Neural cell (in vitro differentiated cells): ENCODE measurements at regions not wholly inside any gene's neighbourhood (a gene's known extent, or its start where the extent isn't known, plus 50 kb on each side); places are given as distances from the start of the nearest gene placed in this dataset.

Experiments used
- H2AFZ ChIP-seq: fragments of 200-600, 300-800 bp; sonication (generic), shearing (Covaris generic); 2 replicates; pipeline ENCODE4 v1.6.0; 2014; ENCODE audit warnings: low read depth, mild to moderate bottlenecking, antibody characterized with exemption, low read length, moderate library complexity
- H3F3A ChIP-seq: fragments of 200-600 bp; shearing (Covaris generic); 2 replicates; pipeline ENCODE4 v1.6.1; 2016; ENCODE audit warnings: mild to moderate bottlenecking, moderate library complexity, mixed read lengths, antibody characterized with exemption, low read length; ENCODE audit not compliant: insufficient read depth, poor library complexity, severe bottlenecking
- H3K27ac ChIP-seq: fragments of 200-600, 300-800 bp; sonication (generic), shearing (Covaris generic); 2 replicates; pipeline ENCODE4 v1.5.1; 2014; ENCODE audit warnings: mild to moderate bottlenecking, low read length, moderate library complexity
- H3K27me3 ChIP-seq: fragments of 300-800, 200-600 bp; sonication (generic), shearing (Covaris generic); 2 replicates; pipeline ENCODE4 v1.6.0; 2014; ENCODE audit warnings: mild to moderate bottlenecking, low read depth, low read length, moderate library complexity; ENCODE audit not compliant: insufficient read depth
- H3K36me3 ChIP-seq: fragments of 300-800, 200-600 bp; sonication (generic), shearing (Covaris generic); 2 replicates; pipeline ENCODE4 v1.5.1; 2014; ENCODE audit warnings: mild to moderate bottlenecking, antibody characterized with exemption, low read length, moderate library complexity; ENCODE audit not compliant: insufficient read depth
- H3K4me2 ChIP-seq: fragments of 300-800, 200-600 bp; sonication (generic), shearing (Covaris generic); 2 replicates; pipeline ENCODE4 v1.6.0; 2014; ENCODE audit warnings: mild to moderate bottlenecking, low read length
- H3K4me3 ChIP-seq: fragments of 300-800, 200-600 bp; sonication (generic), shearing (Covaris generic); 2 replicates; pipeline ENCODE4 v1.5.1; 2014; ENCODE audit warnings: mild to moderate bottlenecking, low read length, moderate library complexity
- H3K79me2 ChIP-seq: fragments of 200-600 bp; shearing (Covaris generic); replicated peaks from 2 replicates; pipeline ENCODE4 v1.6.0; 2014; ENCODE audit warnings: mild to moderate bottlenecking, low read length, moderate library complexity; ENCODE audit not compliant: insufficient read depth
- H3K9ac ChIP-seq: fragments of 300-800, 200-600 bp; sonication (generic), shearing (Covaris generic); 2 replicates; pipeline ENCODE4 v1.6.1; 2016; ENCODE audit warnings: mild to moderate bottlenecking, low read length, mixed read lengths
- H3K9me2 ChIP-seq: fragments of 200-600 bp; shearing (Covaris generic); 2 replicates; pipeline ENCODE4 v1.6.1; 2016; ENCODE audit warnings: mild to moderate bottlenecking, low read length, mixed read lengths; ENCODE audit not compliant: insufficient read depth
- H3K9me3 ChIP-seq: fragments of 200-600, 300-800 bp; sonication (generic), shearing (Covaris generic); 2 replicates; pipeline ENCODE4 v1.6.1; 2016; ENCODE audit warnings: mild to moderate bottlenecking, mixed run types, low read length, moderate library complexity, mixed read lengths
- H4K20me1 ChIP-seq: fragments of 200-600 bp; shearing (Covaris generic); 2 replicates; pipeline ENCODE4 v1.6.1; 2016; ENCODE audit warnings: mild to moderate bottlenecking, mixed run types; ENCODE audit not compliant: insufficient read depth
- CTCF ChIP-seq: fragments of 450-650 bp; IDR thresholded peaks from 2 replicates; pipeline ENCODE4 v1.5.1; 2014; ENCODE audit warnings: antibody characterized with exemption, mild to moderate bottlenecking, moderate library complexity; ENCODE audit not compliant: poor library complexity, severe bottlenecking
- EP300 ChIP-seq: fragments of 450-650 bp; conservative IDR thresholded peaks from 2 replicates; pipeline ENCODE4 v1.6.1; 2014; ENCODE audit warnings: antibody characterized with exemption, mild to moderate bottlenecking, moderate library complexity; ENCODE audit not compliant: poor library complexity, severe bottlenecking
- EZH2 ChIP-seq: fragments of 200-600, 300-800 bp; shearing (Covaris generic), sonication (generic); IDR thresholded peaks from 2 replicates; pipeline ENCODE4 v1.6.1; 2014; ENCODE audit warnings: antibody characterized with exemption, low read length, borderline replicate concordance, mild to moderate bottlenecking; ENCODE audit not compliant: insufficient read depth, poor library complexity, severe bottlenecking
- MXI1 ChIP-seq: fragments of 450-650 bp; conservative IDR thresholded peaks from 2 replicates; pipeline ENCODE4 v1.6.1; 2014; ENCODE audit warnings: antibody characterized with exemption, mild to moderate bottlenecking; ENCODE audit not compliant: poor library complexity, severe bottlenecking
- POLR2AphosphoS5 ChIP-seq: IDR thresholded peaks from 2 replicates; pipeline ENCODE4 v1.6.1; 2012
- RAD21 ChIP-seq: fragments of 450-650 bp; conservative IDR thresholded peaks from 2 replicates; pipeline ENCODE4 v1.6.1; 2014; ENCODE audit warnings: antibody characterized with exemption, mild to moderate bottlenecking, moderate library complexity
- REST ChIP-seq: IDR thresholded peaks from 2 replicates; pipeline ENCODE4 v1.6.1; 2012; ENCODE audit warnings: borderline replicate concordance
- SMC3 ChIP-seq: fragments of 450-650 bp; conservative IDR thresholded peaks from 2 replicates; pipeline ENCODE4 v1.6.1; 2014; ENCODE audit warnings: antibody characterized with exemption, mild to moderate bottlenecking, moderate library complexity; ENCODE audit not compliant: poor library complexity
- TAF1 ChIP-seq: IDR thresholded peaks from 2 replicates; pipeline ENCODE4 v1.6.1; 2012; ENCODE audit warnings: low read depth

GRCh38 chr1:83000286-83000685, 998.6 kb downstream of the TTLL7 start:
- TF ChIP-seq POLR2AphosphoS5 (no peak), CTCF (no peak), TAF1 (no peak), RAD21 (no peak), SMC3 (no peak), EZH2 (no peak), REST (no peak)

GRCh38 chr1:82995951-82996350, 1003.0 kb downstream of the TTLL7 start:
- no peaks in the 10 kb centered on the region for H3F3A ChIP-seq
- H3K36me3 ChIP-seq: no peaks in the 10 kb centered on the region
- H4K20me1 ChIP-seq: no peaks in the 10 kb centered on the region
- TF ChIP-seq EP300 (no peak), POLR2AphosphoS5 (no peak), RAD21 (no peak), REST (no peak), MXI1 (no peak)
- no peak overlapping the region for H3K4me2 ChIP-seq
- no peaks in the 10 kb centered on the region for H3K9me2 ChIP-seq
- H3K27ac ChIP-seq: no peak overlapping the region
- no peak overlapping the region for H3K4me3 ChIP-seq
- no peak overlapping the region for H3K9ac ChIP-seq
- H2AFZ ChIP-seq: no peak overlapping the region
- H3K79me2 ChIP-seq: no peaks in the 10 kb centered on the region
- H3K27me3 ChIP-seq: no peaks in the 10 kb centered on the region
- no peaks in the 10 kb centered on the region for H3K9me3 ChIP-seq

More at GRCh38 chr1:83000286-83000685, 998.6 kb downstream of the TTLL7 start:
- no peak overlapping the region for H2AFZ ChIP-seq
- no peak overlapping the region for H3K9ac ChIP-seq
- no peaks in the 10 kb centered on the region for H3K79me2 ChIP-seq
- no peaks in the 10 kb centered on the region for H4K20me1 ChIP-seq
- no peaks in the 10 kb centered on the region for H3K36me3 ChIP-seq
- H3F3A ChIP-seq: no peaks in the 10 kb centered on the region
- H3K27ac ChIP-seq: no peak overlapping the region
- no peaks in the 10 kb centered on the region for H3K9me2 ChIP-seq
- H3K4me2 ChIP-seq: no peak overlapping the region
- H3K27me3 ChIP-seq: no peaks in the 10 kb centered on the region
- no peaks in the 10 kb centered on the region for H3K9me3 ChIP-seq
- no peak overlapping the region for H3K4me3 ChIP-seq
